ENCODE measurements at regions not wholly inside any gene's neighbourhood (a gene's known extent, or its start where the extent isn't known, plus 50 kb on each side); places are given as distances from the start of the nearest gene placed in this dataset.

DNA sequence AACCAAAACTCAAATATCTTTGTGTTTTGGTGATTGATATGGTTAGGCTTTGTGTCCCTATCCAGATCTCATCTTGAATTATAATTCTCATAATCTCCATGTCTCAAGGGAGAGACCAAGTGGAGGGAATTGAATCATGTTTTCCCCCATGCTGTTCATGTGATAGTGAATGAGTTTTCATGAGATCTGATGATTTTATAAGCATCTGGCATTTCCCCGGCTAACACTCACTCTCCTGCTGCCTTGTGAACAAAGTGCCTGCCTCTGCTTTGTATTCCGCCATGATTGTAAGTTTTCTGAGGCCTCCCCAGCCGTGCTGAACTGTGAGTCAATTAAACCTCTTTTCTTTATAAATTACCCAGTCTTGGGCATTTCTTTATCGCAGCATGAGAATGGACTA, 419.5 kb downstream of the SH2D4B start:
- TF ChIP-seq CTCF (IDR thresholded peaks at IDR 0.05) (no peak), POLR2A (IDR thresholded peaks at IDR 0.05) (no peak)

All from lower leg skin (tissue), 3 donors.